Pons (tissue), 1 donor: ENCODE measurements at regions not wholly inside any gene's neighbourhood (a gene's known extent, or its start where the extent isn't known, plus 50 kb on each side); places are given as distances from the start of the nearest gene placed in this dataset.

Experiments
- DNase-seq: peaks from one replicate; pipeline ENCODE4 v3.0.0-alpha.2; 2016; ENCODE audit warnings: low spot score

GRCh38 chr4:100722866-100723459 is 205.1 kb upstream of the EMCN start:
- no peak for DNase-seq

GRCh38 chr4:100722133-100722532 is 204.3 kb upstream of the EMCN start:
- no peak for DNase-seq

- DNase-seq: no peak
Observed at GRCh38 chr4:100721490-100721889, 203.7 kb upstream of the EMCN start.

GRCh38 chr4:100721077-100721476 is 203.3 kb upstream of the EMCN start:
- DNase-seq: no peak

GRCh38 chr4:100716416-100716815 is 198.6 kb upstream of the EMCN start:
- no peak for DNase-seq

- DNase-seq: no peak
Observed at GRCh38 chr4:100708776-100709175, 191.0 kb upstream of the EMCN start.

- DNase-seq: no peak
Observed at GRCh38 chr4:100707786-100708185, 190.0 kb upstream of the EMCN start.

- no peak for DNase-seq
Observed at GRCh38 chr4:100696531-100696930, 178.7 kb upstream of the EMCN start.

- no peak for DNase-seq
Observed at GRCh38 chr4:100695871-100696270, 178.0 kb upstream of the EMCN start.

- no peak for DNase-seq
Observed at GRCh38 chr4:100695039-100695654, 177.3 kb upstream of the EMCN start.

GRCh38 chr4:100694467-100694866 is 176.6 kb upstream of the EMCN start:
- DNase-seq: no peak

GRCh38 chr4:100690812-100691211 is 173.0 kb upstream of the EMCN start:
- no peak for DNase-seq

GRCh38 chr4:100688368-100688767 is 170.5 kb upstream of the EMCN start:
- DNase-seq: no peak

- no peak for DNase-seq
Observed at GRCh38 chr4:100682477-100683218, 164.8 kb upstream of the EMCN start.

- no peak for DNase-seq
Observed at GRCh38 chr4:100681289-100681688, 163.5 kb upstream of the EMCN start.

GRCh38 chr4:100679926-100680325 is 162.1 kb upstream of the EMCN start:
- no peak for DNase-seq

- DNase-seq: no peak
Observed at GRCh38 chr4:100674976-100675375, 157.2 kb upstream of the EMCN start.

- no peak for DNase-seq
Observed at GRCh38 chr4:100657187-100657586, 139.4 kb upstream of the EMCN start.

GRCh38 chr4:100651499-100652175 is 133.8 kb upstream of the EMCN start:
- DNase-seq: no peak

- no peak for DNase-seq
Observed at GRCh38 chr4:100649417-100649816, 131.6 kb upstream of the EMCN start.

- DNase-seq: no peak
Observed at GRCh38 chr4:100644150-100644549, 126.3 kb upstream of the EMCN start.

GRCh38 chr4:100641336-100641735 is 123.5 kb upstream of the EMCN start:
- no peak for DNase-seq

GRCh38 chr4:100635899-100636298 is 118.1 kb upstream of the EMCN start:
- DNase-seq: no peak
